H54 (cell line): ENCODE measurements at regions not wholly inside any gene's neighbourhood (a gene's known extent, or its start where the extent isn't known, plus 50 kb on each side); places are given as distances from the start of the nearest gene placed in this dataset.

Source experiments
- DNase-seq: peaks from one replicate; pipeline ENCODE4 v3.0.0; 2011; ENCODE audit warnings: low spot score, mixed read lengths; ENCODE audit not compliant: insufficient read length
- FAIRE-seq: peaks from 3 replicates; lab custom pipeline; 2011; peaks lifted over from hg19 to GRCh38; lab: Jason Lieb, UNC
- POLR2A ChIP-seq: IDR thresholded peaks from 2 replicates; pipeline ENCODE4 v1.6.1; 2011; ENCODE audit warnings: low read depth, mild to moderate bottlenecking, low read length

GRCh38 chr1:163013826-163014600, 55.1 kb upstream of the RGS4 start:
- FAIRE-seq (no peak), DNase-seq (no peak)
- TF ChIP-seq POLR2A, result no peak

GRCh38 chr1:163006051-163006834, 62.9 kb upstream of the RGS4 start:
- no peak for TF ChIP-seq POLR2A
- DNase-seq (no peak), FAIRE-seq (no peak)

- DNase-seq (no peak), FAIRE-seq (peak; percentile 71)
- no peak for TF ChIP-seq POLR2A
Observed at GRCh38 chr1:162997499-162998285, 71.5 kb upstream of the RGS4 start.

GRCh38 chr1:162996261-162996660, 72.9 kb upstream of the RGS4 start:
- FAIRE-seq, result no peak
- TF ChIP-seq POLR2A, result no peak
- no peak for DNase-seq

- no peak for DNase-seq
- TF ChIP-seq POLR2A, result no peak
- FAIRE-seq, result peak; percentile 36
Observed at GRCh38 chr1:162994921-162995320, 74.2 kb upstream of the RGS4 start.

GRCh38 chr1:162993846-162994245, 75.3 kb upstream of the RGS4 start:
- DNase-seq (no peak), FAIRE-seq (no peak)
- no peak for TF ChIP-seq POLR2A

GRCh38 chr1:162992945-162993344, 76.2 kb upstream of the RGS4 start:
- FAIRE-seq (no peak), DNase-seq (no peak)

GRCh38 chr1:162991444-162991843, 77.7 kb upstream of the RGS4 start:
- no peak for TF ChIP-seq POLR2A
- FAIRE-seq, result no peak
- DNase-seq, result no peak

More at GRCh38 chr1:162992945-162993344, 76.2 kb upstream of the RGS4 start:
- TF ChIP-seq POLR2A, result no peak

- FAIRE-seq (no peak), DNase-seq (no peak)
- no peak for TF ChIP-seq POLR2A
Observed at GRCh38 chr1:162990665-162991064, 78.5 kb upstream of the RGS4 start.

GRCh38 chr1:162988869-162989268, 80.3 kb upstream of the RGS4 start:
- FAIRE-seq (no peak), DNase-seq (no peak)
- TF ChIP-seq POLR2A, result no peak

- peak; percentile 24 for DNase-seq
- TF ChIP-seq POLR2A, result no peak
- FAIRE-seq, result peak; percentile 45
Observed at GRCh38 chr1:162987866-162988265, 81.3 kb upstream of the RGS4 start.

- DNase-seq (no peak), FAIRE-seq (no peak)
- no peak for TF ChIP-seq POLR2A
Observed at GRCh38 chr1:162985816-162986435, 83.2 kb upstream of the RGS4 start.

- no peak for FAIRE-seq
- DNase-seq, result no peak
- no peak for TF ChIP-seq POLR2A
Observed at GRCh38 chr1:162984699-162985098, 84.5 kb upstream of the RGS4 start.
